ENCODE measurements at regions not wholly inside any gene's neighbourhood (a gene's known extent, or its start where the extent isn't known, plus 50 kb on each side); places are given as distances from the start of the nearest gene placed in this dataset.

DNA sequence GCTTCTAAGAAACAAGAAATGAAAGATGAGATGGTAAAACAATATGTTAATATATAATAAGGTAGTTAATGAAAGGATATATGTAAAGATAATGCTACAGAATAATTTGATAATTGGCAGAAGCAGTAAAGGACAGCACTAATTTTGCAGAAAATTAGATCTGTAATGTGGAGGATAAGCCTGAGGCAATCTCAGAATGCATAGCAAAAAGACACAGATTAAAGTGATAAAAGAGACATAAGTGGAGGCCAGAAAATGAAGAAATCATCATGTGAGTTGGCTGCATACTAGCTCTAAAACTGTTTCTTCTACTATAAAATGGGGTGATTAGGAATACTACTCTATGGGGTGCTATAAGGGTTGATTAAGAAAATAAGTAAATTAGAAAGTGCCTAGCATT lies 225.9 kb downstream of the SEC61B start:
- no peak for DNase-seq (ENCODE audit: insufficient read length, low spot score)
- FAIRE-seq: no peak
- TF ChIP-seq PAX5 (IDR thresholded peaks at IDR 0.05; ENCODE audit: insufficient read depth, low read length, severe bottlenecking) (no peak), TAF1 (IDR thresholded peaks at IDR 0.05; ENCODE audit: low read depth, low read length) (no peak), POU2F2 (IDR thresholded peaks at IDR 0.05; ENCODE audit: low read depth, low read length) (no peak), SPI1 (IDR thresholded peaks at IDR 0.05; ENCODE audit: low read depth, low read length) (no peak), POLR2AphosphoS5 (IDR thresholded peaks at IDR 0.05; ENCODE audit: low read depth, low read length) (no peak), POLR2A (IDR thresholded peaks at IDR 0.05; ENCODE audit: low read depth, low read length) (no peak)

DNA sequence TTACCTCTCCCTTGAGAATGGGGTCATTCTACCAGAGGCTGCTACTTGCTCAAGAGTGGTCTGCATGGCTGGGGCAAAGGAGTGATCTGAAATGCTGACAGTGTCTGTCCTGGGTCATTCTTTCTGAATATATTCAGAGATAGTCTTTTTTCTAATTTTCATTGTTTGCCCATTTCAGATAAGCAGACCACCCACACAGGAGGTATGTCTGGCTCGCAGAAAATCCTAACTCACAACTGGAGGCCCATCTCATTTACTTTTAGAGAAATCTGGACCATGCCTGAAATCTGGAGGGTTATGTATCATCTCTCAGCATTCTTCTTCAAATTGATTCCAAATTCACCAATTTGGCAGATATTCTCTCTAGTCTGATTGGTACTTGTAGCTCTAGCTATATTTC lies 227.6 kb downstream of the SEC61B start:
- DNase-seq (ENCODE audit: insufficient read length, low spot score): no peak
- TF ChIP-seq TAF1 (IDR thresholded peaks at IDR 0.05; ENCODE audit: low read depth, low read length) (no peak), POLR2A (IDR thresholded peaks at IDR 0.05; ENCODE audit: low read depth, low read length) (no peak), POU2F2 (IDR thresholded peaks at IDR 0.05; ENCODE audit: low read depth, low read length) (no peak), PAX5 (IDR thresholded peaks at IDR 0.05; ENCODE audit: insufficient read depth, low read length, severe bottlenecking) (no peak), POLR2AphosphoS5 (IDR thresholded peaks at IDR 0.05; ENCODE audit: low read depth, low read length) (no peak), SPI1 (IDR thresholded peaks at IDR 0.05; ENCODE audit: low read depth, low read length) (no peak)
- no peak for FAIRE-seq

DNA sequence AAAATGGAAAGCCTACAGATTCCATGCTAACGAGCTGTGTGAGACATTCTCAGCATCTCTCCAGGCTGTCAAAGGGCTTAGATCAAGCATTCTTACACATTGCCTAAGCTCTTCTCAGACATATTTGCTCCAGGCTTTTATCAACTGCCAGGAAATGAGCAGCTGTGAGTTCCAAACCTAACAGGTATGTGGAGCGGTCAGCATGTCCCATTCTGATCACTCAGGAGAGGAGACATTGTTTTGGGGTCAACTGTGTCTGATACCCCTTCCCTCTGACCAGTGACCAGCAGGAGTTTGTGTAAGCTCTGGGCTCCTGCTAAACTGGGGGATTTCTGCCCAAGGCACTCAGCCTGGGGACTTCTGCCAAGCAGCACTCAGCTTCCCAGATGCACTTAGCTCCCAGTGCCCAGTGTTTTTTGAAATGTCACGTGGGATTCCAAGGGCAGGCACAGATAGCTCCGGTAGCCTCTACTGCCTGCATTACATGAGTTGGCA lies 229.1 kb downstream of the SEC61B start:
- DNase-seq (ENCODE audit: insufficient read length, low spot score) (no peak), FAIRE-seq (no peak)
- TF ChIP-seq SPI1 (IDR thresholded peaks at IDR 0.05; ENCODE audit: low read depth, low read length): no peak
- TF ChIP-seq POU2F2 (IDR thresholded peaks at IDR 0.05; ENCODE audit: low read depth, low read length): no peak
- TF ChIP-seq PAX5 (IDR thresholded peaks at IDR 0.05; ENCODE audit: insufficient read depth, low read length, severe bottlenecking): no peak
- no peak for TF ChIP-seq TAF1 (IDR thresholded peaks at IDR 0.05; ENCODE audit: low read depth, low read length)
- no peak for TF ChIP-seq POLR2AphosphoS5 (IDR thresholded peaks at IDR 0.05; ENCODE audit: low read depth, low read length)
- TF ChIP-seq POLR2A (IDR thresholded peaks at IDR 0.05; ENCODE audit: low read depth, low read length): no peak

DNA sequence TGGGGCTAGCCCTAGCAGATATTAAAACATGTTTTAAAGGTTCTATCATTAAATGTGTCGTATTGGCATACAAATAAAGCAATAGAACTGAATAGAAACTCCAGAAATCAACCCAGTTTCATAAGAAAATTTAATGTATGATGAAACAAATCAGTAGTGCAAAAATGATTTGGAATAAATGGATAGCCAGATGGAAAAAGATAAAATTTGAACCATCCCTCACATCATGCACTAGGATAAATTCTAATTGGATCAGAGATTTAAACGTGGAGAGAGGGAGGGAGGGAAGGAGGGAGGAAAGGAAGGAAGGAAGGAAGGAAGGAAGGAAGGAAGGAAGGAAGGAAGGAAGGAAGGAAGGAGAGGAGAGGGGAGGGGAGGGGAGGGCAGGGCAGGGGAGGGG lies 235.3 kb downstream of the SEC61B start:
- DNase-seq (ENCODE audit: insufficient read length, low spot score) (no peak), FAIRE-seq (no peak)
- TF ChIP-seq POU2F2 (IDR thresholded peaks at IDR 0.05; ENCODE audit: low read depth, low read length): no peak
- no peak for TF ChIP-seq TAF1 (IDR thresholded peaks at IDR 0.05; ENCODE audit: low read depth, low read length)
- TF ChIP-seq POLR2A (IDR thresholded peaks at IDR 0.05; ENCODE audit: low read depth, low read length): no peak
- no peak for TF ChIP-seq SPI1 (IDR thresholded peaks at IDR 0.05; ENCODE audit: low read depth, low read length)
- no peak for TF ChIP-seq POLR2AphosphoS5 (IDR thresholded peaks at IDR 0.05; ENCODE audit: low read depth, low read length)
- TF ChIP-seq PAX5 (IDR thresholded peaks at IDR 0.05; ENCODE audit: insufficient read depth, low read length, severe bottlenecking): no peak

DNA sequence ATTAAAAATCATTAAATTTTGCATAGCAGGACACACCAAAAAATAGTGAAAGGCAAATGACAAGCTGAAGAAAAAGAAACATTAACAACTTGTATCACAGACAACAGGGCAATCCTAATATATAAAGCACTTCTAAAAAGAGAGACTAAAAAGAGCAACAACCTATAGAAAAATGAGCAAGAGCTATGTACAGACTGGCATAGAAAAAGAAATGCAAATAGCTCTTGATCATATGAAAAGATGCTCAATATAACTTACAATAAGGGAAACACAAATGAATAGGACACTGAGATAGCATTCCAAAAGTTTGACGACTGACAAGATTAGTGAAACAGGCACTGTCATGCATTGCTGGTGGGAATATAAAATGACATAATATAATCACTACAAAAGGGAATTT lies 235.9 kb downstream of the SEC61B start:
- FAIRE-seq (no peak), DNase-seq (ENCODE audit: insufficient read length, low spot score) (no peak)
- TF ChIP-seq SPI1 (IDR thresholded peaks at IDR 0.05; ENCODE audit: low read depth, low read length) (no peak), PAX5 (IDR thresholded peaks at IDR 0.05; ENCODE audit: insufficient read depth, low read length, severe bottlenecking) (no peak), POLR2AphosphoS5 (IDR thresholded peaks at IDR 0.05; ENCODE audit: low read depth, low read length) (no peak), TAF1 (IDR thresholded peaks at IDR 0.05; ENCODE audit: low read depth, low read length) (no peak), POLR2A (IDR thresholded peaks at IDR 0.05; ENCODE audit: low read depth, low read length) (no peak), POU2F2 (IDR thresholded peaks at IDR 0.05; ENCODE audit: low read depth, low read length) (no peak)

DNA sequence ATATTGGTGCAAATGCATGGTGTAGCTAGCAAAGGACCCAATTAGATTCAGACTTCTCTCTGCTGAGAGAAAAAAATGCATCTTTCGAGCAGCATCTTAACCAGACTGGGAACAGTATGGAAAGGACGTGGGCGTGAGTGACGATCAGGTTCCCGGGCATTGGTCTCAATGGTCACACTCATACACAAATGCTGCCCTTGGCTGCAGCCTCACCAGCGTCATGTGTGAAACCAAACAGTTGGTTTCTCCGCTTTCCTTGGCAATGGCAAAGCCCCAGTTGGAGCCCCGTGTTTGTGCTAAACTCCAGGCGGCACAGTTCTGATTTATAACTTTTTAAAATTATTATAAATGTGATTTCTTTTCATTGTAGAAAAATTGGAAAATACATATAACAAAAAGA lies 237.8 kb downstream of the SEC61B start:
- FAIRE-seq (no peak), DNase-seq (ENCODE audit: insufficient read length, low spot score) (no peak)
- TF ChIP-seq POU2F2 (IDR thresholded peaks at IDR 0.05; ENCODE audit: low read depth, low read length) (no peak), TAF1 (IDR thresholded peaks at IDR 0.05; ENCODE audit: low read depth, low read length) (no peak), POLR2AphosphoS5 (IDR thresholded peaks at IDR 0.05; ENCODE audit: low read depth, low read length) (no peak), PAX5 (IDR thresholded peaks at IDR 0.05; ENCODE audit: insufficient read depth, low read length, severe bottlenecking) (no peak), SPI1 (IDR thresholded peaks at IDR 0.05; ENCODE audit: low read depth, low read length) (no peak), POLR2A (IDR thresholded peaks at IDR 0.05; ENCODE audit: low read depth, low read length) (no peak)

DNA sequence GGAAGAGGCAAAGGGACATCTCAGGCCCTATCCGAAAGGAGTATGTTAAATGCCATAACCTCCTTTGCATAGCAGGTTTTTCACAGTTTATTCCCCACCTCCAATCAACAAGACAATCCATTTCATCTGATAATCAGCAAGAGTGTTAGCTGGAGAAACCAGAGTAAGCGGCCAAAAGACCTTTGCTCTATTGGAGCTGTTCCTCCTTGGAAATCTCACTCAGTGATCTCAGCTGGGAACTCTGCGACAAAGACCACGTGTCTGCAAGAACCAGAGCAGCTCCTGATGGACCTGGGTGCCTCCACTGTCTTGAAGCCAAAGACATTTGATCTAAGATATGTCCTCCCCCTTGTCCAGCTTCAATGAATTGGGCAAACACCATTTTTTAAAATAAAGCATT lies 241.0 kb downstream of the SEC61B start:
- TF ChIP-seq TAF1 (IDR thresholded peaks at IDR 0.05; ENCODE audit: low read depth, low read length): no peak
- no peak for DNase-seq (ENCODE audit: insufficient read length, low spot score)
- FAIRE-seq: no peak

DNA sequence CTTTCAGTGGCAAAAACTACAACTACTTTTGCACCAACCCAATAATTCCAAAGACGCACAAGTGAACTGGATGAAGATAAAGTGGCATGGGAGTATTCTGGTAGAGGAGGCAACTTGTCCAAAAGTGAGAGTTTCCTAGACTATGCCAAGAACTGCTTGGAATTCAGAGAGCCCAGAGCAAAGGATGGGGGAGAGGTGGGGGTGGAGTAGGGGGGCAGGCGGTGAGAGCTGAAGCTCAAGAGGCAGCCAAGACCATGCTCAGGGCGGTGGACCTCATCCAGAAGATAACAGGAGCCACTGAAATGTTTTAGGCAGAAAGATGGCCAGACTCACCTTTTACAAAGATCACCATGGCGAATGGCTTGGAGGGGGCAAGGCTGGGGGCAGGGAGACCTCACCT lies 242.5 kb downstream of the SEC61B start:
- DNase-seq (ENCODE audit: insufficient read length, low spot score) (no peak), FAIRE-seq (no peak)
- no peak for TF ChIP-seq POLR2AphosphoS5 (IDR thresholded peaks at IDR 0.05; ENCODE audit: low read depth, low read length)
- TF ChIP-seq TAF1 (IDR thresholded peaks at IDR 0.05; ENCODE audit: low read depth, low read length): no peak
- TF ChIP-seq PAX5 (IDR thresholded peaks at IDR 0.05; ENCODE audit: insufficient read depth, low read length, severe bottlenecking): no peak
- no peak for TF ChIP-seq POLR2A (IDR thresholded peaks at IDR 0.05; ENCODE audit: low read depth, low read length)
- TF ChIP-seq SPI1 (IDR thresholded peaks at IDR 0.05; ENCODE audit: low read depth, low read length): no peak
- TF ChIP-seq POU2F2 (IDR thresholded peaks at IDR 0.05; ENCODE audit: low read depth, low read length): no peak

DNA sequence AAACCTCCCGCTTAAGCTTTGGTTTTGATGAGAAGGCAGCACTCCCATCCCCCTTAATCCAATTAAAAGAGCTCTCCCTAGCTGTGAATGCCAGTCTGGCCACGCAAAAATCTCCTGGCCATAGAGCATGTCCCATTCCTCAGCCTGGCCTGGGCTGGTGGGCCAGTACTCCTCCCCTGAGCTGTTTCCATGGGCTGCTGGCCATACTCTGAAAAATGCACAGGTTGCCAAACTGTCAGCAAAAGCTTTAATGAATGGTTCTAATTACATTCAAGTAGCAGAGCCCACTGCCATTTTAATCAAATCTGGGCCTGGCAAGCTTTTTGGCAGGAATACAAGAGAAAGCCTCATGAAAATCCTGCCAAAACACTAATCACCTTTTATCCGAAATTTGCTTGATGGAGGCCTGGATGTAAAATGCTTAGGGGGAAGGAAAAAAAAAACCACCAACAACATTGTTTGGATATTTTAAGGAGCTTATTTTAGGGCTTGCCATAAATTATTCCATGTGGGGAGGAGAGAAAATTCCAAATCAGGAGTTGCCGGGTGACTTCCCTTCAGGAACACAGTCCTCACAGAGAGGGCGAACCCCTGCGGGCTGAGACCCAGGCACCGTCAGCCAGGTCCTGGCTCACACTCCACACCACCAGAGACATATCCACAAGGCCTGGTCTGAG lies 243.3 kb downstream of the SEC61B start:
- TF ChIP-seq POLR2AphosphoS5 (IDR thresholded peaks at IDR 0.05; ENCODE audit: low read depth, low read length) (no peak), SPI1 (IDR thresholded peaks at IDR 0.05; ENCODE audit: low read depth, low read length) (no peak), POLR2A (IDR thresholded peaks at IDR 0.05; ENCODE audit: low read depth, low read length) (no peak), POU2F2 (IDR thresholded peaks at IDR 0.05; ENCODE audit: low read depth, low read length) (no peak), TAF1 (IDR thresholded peaks at IDR 0.05; ENCODE audit: low read depth, low read length) (no peak), PAX5 (IDR thresholded peaks at IDR 0.05; ENCODE audit: insufficient read depth, low read length, severe bottlenecking) (no peak)
- DNase-seq (ENCODE audit: insufficient read length, low spot score) (no peak), FAIRE-seq (no peak)

DNA sequence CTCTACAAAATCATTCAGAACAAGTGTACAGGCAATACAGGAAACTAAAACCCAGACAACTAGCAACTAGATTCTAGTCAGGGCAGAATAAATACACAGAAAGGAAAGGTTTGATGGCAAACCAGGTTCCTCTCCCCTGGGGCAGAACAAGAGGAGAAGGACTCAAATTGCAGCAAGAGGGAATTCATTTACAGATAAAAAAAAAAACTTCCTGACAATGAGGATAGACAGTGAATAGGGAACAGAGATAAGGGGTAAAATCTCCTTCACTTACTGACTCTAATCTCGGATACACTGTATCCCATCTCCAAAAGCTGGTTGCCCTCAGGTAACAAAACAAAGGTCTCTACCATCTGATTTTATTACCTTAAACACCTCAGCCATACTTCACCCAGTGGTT lies 244.0 kb downstream of the SEC61B start:
- DNase-seq (ENCODE audit: insufficient read length, low spot score): no peak
- FAIRE-seq: no peak
- TF ChIP-seq PAX5 (IDR thresholded peaks at IDR 0.05; ENCODE audit: insufficient read depth, low read length, severe bottlenecking) (no peak), TAF1 (IDR thresholded peaks at IDR 0.05; ENCODE audit: low read depth, low read length) (no peak), SPI1 (IDR thresholded peaks at IDR 0.05; ENCODE audit: low read depth, low read length) (no peak)

Measured in GM12891 (cell line).